HG03280 (cell line): ENCODE measurements at regions not wholly inside any gene's neighbourhood (a gene's known extent, or its start where the extent isn't known, plus 50 kb on each side); places are given as distances from the start of the nearest gene placed in this dataset.
A peak's percentile ranks its signal among the peaks of the same experiment; 100 is the strongest.

Experiments used
- ATAC-seq: cut with Tn5 transposase; IDR thresholded peaks from one replicate; pipeline ENCODE4 v1.9.1; 2021; ENCODE audit warnings: mild to moderate bottlenecking, moderate library complexity; ENCODE audit not compliant: unreplicated experiment

DNA sequence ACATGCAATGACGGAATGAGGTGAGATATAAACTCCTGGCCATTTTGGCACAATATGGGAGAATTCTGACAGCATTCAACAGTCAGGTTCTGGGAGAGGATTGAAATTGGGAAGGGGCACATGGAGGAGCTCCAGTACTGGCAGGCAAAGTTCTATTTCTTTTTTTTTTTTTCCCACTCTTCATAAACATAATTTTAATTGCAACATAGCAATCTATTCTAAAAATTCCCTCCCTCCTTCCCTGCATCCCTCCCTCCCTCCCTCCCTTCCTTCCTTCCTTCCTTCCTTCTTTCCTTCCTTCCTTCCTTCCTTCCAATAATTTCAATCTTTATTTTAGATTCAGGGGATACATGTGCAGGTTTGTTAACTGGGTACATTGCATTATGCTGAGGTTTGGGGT lies 93.2 kb downstream of the PTCSC3 start:
- ATAC-seq: no peak

DNA sequence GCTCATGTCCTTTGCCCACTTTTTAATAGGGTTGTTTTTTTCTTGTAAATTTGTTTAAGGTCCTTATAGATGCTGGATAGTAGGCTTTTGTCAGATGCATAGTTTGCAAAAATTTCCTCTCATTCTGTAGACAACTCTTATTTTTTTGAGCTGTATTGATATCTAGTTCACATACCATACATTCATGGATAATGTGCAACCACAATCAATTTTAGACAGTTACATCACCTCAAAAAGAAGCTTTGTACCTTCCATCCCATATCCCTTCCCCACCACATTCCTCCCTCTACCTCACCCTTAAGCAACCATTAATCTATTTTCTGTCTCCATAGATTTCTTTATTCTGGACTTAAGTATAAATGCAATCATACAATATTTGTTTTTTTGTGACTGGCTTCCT lies 98.4 kb downstream of the PTCSC3 start:
- ATAC-seq: no peak

DNA sequence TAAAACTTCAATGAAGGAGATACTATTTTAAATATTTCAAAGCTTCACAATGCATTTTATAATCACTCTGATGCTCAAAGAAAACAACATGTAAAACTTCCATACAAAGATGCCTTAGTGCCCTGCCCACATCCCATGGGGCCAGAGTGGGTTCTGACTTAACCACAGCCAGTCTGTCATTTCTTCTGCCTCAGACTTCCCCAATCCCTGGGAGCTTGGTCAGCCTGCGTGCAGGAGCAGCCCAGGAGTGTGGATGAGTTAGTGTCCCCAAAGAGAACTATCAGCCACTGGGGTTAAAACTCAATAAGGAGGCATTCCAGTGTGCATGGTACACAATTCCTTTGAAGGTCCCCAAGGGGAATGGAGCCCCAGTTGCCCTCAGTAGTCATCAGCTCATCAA lies 100.3 kb downstream of the PTCSC3 start:
- no peak for ATAC-seq

DNA sequence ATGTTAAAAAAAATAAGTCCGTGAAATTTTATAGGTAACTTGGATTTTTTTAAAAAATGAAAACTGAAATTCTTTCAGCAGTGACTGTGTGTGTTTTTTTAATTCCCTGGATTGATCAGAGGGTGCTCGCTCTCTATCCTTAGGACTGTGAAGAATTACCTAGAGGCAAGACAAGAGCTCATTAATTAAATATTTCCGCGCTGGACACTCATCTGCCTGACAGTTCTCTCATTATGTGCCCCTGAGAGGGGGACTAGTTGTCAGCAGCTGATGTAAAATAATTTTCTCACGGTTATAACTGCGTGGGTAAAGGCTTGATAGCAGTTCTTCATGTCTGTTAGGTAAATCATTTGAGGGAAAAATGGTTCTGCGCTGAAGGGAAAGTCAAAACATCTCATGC lies 101.3 kb downstream of the PTCSC3 start:
- no peak for ATAC-seq

DNA sequence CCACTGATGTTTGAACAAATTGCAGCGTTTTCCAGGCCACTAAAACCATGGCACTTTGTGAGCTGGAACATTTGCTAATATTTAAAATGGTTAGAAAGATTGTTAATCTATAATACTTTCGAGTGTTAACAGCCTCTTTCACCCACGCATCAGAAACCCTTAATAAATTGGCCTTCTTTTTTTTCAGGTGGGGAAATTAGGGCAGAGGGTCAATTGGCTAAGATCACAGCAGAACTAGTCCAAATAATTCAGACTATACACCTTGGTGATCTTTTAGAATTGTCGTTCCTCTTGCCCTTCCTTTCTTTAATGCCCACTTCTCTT lies 105.8 kb downstream of the PTCSC3 start:
- no peak for ATAC-seq

DNA sequence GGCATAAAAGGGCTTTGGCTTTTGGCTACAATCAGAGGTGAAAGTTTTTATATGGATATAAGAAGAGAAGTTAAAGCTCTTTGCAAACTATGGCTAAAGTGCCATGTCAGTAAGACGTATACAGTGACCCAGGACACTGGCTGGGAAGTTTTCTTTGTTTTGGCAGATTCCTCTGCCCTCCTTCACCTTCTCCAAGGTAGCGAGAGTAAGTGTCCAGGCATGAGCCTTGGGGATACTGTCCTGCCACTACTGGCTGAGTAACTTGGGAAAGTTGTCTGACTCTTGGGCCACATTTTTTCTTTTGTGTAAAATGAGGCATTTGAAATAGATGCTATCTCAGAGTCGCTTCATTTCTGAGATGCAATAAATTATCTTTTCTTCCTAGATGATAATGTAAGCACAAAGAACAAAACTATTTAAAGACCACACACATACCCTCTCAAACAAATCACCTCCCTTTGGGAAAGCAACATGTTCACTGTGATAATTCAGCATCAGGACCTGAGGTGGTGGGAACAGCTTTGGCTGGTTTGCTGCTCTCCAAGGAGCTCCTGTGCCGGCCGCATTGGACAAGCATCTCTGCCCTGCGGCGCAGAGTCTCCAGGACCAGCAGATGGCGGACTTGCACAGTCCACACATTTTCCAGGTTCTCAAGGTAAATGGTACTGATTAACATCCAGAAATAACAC lies 106.3 kb downstream of the PTCSC3 start:
- ATAC-seq: peak; percentile 62

DNA sequence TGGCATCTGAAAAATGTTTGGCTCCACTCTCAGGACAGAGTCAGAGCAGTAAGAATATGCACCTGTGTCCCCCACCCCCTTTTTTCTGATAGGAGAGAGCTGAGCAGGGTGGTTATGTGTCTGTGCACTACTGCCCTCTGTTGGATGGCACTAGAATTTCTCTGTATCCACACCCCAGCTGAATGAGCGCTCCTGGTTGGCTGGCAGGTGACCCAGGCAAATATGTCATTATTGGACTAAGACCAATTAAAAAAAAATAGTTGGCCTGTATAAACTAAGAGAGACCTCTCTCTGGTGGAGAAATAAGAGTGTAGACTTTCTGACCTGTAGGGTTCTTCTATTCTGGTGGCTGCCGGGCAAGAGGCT lies 107.0 kb downstream of the PTCSC3 start:
- peak; percentile 60 for ATAC-seq

DNA sequence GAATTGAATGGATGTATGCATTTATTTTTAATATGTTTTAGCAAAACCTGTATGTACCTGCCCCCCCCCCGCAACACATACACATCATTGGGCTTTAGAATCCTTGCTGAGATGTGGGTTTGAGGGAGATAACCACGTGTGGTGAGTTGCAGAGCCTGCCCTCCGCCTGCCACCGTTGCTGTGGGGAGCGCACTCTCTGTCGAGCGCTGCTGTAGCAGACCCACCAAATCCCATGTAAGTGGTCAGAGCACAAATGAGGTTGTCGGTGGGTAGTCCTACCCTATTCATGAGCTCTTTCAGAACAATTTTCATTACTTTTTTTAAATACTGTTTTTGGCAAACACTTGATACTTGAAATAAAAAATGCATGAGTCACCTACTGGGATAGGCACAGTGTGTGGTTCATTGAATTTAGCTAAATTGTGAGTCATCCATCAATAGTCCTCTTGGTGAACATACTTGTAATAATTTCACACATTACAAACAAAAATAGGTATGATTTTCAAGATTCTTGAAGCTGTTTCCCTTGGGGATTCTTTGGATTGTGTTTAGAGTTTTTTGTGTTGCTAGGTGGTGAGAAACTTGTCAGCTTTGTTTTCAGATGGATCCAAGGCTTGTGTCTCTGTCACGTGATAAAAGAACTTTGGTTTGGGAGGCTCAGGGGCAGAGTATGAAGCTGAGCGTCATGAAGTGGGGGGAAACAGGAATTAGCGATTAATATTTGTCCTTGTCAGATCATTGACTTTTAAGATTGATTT lies 107.6 kb downstream of the PTCSC3 start:
- no peak for ATAC-seq

DNA sequence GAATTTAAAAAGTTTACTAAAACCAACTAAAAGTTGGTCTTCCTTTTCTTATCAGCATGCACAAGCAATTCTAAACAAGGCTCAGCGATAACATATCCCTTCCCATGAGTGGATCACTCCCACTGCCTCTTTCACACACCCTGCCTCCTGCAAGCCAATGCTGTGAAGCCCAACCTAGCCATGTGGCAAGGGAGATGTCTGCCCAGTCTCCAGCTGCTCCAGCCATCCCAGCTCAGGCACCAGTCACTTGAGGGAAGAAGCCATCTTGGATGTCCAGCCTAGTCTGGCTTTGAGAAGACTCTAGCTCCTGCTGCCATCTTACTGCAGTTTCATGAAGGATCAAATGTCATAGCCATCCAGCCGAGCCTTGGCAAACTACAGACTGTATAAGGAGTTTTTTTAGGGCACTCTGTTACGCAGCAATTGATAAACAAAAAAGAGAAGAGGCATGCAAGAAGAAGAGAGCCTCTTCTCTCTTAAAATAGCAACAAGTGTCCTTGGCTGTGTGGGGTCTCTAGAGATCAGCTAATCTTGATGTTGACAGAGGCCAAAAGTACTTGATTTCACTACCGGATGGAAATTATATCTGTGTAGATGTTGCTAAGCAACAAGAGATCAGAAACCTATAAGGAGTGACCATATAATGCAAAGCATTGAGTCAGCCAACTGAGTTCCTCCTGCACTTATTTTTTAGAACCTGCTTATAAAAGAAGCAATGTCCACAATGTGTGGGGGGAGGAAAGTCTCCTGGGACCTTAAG lies 108.9 kb downstream of the PTCSC3 start:
- no peak for ATAC-seq

DNA sequence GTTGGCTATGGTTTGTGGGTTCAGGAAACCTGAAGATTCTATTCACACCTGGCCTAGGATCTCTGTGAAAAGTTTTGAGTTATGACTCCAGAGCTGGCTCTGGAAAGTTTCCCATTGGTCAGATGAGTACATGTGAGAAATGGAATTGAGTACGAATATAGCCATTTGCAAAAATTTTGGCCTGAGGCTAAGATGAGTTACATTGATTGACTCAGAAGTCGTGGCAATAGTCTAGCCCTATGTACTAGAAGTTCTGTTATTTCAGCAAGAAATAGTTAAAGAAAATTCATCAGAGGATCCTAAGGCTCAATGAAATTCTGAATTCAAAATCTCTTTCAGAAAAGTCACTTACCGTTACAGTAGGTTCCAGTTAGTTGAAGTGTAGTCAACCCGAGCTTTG lies 109.9 kb downstream of the PTCSC3 start:
- no peak for ATAC-seq

DNA sequence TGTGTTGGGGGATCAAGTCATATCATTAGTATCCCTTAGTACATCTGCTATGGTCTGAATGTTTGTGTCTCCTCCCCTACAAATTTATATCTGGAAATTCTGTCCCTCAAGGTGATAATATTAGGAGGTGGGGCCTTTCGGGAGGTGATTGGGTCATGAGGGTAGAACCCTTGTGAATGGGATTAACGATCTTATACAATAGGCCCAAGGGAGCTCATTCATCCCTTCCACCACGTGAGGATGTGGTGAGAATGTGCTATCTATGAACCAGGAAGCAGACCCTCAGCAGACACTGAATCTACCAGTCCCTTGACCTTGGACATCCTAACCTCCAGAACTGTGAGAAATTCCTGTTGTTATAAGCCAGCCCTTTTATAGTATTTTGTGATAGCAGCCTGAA lies 110.7 kb downstream of the PTCSC3 start:
- no peak for ATAC-seq

DNA sequence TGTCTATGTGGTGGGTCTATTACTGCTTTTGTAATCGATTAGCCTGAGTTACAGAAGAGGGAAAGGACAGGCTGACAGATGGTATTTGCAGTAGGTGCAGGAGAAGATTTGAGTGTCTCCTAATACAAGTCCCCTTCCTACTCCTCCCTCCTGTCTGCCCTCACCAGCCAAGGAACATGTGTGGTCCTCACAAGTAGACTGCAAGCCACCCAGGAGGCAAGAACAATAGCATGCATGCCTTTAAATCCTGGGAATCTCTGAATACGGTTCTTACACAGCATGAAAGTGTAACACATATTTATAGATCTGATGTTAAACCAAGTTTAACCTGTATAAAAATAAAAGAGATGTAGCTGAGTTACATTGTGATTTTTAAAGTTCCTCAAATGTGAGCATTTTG lies 117.0 kb downstream of the PTCSC3 start:
- no peak for ATAC-seq

DNA sequence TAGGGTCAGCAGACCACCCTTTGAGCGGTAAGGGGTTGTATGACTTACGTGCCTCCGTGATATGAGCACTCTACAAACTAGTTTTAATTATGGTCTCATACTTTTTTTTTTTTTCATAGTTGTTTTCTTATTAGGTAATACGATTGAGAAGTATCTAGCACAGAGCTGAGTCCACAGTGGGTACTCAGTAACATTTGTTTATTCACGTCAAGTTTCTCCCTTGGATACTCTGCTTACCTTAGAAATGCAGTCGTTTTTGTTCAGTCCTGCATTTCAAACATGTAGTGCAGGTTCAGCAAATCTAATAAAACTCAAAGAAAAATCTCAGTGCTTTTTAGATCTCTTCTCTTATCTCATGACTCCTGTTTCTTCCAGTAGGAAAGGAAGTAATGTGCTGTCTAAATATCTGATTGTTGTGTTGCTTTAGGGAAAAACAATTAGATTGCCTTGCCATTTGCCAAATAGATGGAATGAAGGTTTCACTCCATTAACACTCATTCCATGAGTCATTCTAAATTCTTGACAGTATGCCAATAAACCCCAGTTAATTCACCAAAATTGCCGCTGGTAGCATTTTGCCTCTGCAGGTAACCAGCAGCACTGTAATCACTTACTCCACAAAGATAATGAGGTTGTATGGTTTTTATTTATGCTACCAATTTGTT lies 118.9 kb downstream of the PTCSC3 start:
- no peak for ATAC-seq

DNA sequence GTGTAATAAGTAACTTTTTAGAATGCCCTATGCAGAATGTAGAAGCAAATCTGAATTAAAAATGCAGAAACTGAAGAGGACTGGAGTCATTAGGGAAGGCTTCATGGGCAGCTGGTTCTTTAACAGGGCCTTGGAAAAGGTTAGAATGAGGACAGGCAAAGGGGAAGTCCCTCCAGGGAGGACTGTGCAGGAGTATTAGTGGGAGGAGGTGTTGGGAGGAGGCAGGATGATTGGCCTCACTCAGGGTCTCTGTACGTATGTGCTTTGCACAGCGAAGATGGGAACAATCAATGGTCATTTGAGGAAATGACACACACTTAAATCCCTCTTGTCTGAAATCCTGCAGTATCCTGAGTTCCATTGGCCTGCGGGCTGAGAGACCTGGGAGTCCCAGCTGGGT lies 119.7 kb downstream of the PTCSC3 start:
- ATAC-seq: no peak

DNA sequence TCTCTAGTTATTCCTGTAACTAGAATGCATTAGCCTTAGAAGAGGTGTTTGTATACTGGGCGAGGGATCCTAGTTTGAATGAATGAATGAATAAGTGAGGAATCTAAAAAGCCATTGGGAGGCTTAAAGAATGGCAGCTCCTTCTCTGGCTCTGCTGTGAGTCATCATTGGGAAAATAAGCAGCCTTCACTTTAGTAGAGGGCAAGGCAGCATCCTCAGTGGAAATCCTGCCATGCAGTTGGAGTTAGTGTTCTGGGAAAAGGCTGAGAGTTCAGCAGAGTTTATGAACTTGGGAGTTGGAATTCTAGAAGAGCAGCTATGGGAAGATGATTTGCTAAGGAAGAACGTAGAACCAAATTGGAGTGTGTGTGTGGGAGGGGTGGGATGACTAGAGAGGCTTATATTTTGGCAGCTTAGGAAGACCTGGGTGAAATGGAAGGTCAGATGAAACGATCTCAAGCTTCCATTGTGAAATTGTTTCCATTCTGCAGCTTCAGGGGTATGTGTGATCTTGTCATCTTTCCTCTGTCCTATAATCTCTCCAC lies 120.8 kb downstream of the PTCSC3 start:
- no peak for ATAC-seq

DNA sequence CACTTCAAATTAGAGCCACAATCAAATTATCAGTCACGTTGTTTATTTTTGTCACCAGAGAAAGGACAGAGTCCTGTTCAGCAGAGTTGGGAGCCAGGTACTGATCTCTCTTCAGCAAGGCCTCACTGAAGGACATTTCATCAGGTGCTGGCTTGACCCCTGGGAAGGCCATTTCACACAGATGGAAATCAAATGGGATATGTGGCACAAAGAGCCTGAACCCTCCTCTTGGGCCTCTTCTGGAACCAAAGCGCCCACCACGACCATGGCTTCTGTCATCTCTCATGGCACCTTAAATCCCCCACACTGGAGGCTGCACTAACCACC lies 121.5 kb downstream of the PTCSC3 start:
- no peak for ATAC-seq

DNA sequence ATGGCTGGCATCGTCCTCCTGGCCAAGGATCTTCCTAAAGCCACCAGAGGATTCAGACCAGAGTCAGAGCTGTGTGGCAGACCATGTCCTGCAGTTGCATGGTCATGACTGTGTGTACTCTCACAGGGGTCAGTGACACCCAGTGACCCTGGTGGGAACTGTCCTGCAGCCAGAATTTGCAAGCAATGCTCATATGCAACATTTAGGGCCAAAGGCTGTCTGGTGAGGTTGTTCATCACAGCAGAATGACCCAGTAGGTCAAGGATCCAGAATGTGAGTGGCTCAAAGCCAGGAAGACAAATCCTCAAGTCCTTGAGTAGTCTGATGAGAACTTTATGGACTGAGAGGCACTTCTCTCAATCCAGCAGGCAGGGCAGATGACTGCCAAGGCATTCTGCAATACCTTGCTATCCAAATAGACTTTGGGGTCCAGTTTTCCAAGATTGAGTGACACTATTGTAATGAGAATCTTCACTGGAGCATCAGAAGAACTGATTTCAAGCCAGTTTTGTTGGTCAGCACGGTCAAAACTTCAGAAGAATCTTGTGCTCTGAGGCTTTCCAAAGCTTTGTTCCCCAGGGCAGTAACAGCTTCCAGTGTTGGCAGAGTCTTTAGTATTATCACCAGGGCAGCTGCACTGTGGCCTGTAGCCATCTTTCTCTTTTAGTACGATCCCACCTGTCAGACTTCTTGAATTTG lies 122.0 kb downstream of the PTCSC3 start:
- no peak for ATAC-seq

DNA sequence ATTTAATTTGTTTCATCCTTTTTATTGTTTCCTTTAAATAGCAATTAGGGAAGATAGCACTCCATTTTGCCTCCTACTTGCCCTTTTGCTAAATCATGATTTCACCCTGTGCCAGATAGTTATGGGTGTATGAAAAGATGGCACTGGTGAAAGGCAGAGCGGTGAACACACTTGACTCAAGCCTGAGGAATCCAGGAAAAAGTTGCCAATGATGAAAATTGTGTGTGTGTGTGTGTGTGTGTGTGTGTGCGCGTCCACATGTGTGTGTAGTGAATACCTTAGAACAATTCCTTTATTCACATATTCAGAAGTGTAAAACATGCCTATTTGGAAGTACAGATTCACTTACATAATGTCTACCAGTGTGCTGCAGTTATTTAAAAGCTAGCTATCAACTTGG lies 123.8 kb downstream of the PTCSC3 start:
- ATAC-seq: no peak

DNA sequence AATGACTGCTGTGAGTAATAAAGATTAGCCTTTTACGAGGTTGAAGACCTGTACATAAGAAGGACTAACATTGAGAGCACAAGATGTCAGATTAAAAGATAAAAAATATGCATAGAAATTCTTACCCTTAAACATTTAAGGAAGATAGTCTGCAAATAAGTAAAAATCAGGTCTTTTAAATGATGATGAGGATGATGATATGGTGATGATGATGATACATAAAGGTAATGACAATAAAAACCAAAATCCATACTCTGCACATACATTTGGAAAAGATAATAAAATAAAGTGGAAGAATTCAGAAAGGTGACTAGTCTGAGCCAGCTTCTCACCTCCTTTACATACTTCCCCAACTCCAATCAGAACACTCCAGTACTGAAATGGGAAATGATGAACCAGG lies 124.5 kb downstream of the PTCSC3 start:
- ATAC-seq: no peak

DNA sequence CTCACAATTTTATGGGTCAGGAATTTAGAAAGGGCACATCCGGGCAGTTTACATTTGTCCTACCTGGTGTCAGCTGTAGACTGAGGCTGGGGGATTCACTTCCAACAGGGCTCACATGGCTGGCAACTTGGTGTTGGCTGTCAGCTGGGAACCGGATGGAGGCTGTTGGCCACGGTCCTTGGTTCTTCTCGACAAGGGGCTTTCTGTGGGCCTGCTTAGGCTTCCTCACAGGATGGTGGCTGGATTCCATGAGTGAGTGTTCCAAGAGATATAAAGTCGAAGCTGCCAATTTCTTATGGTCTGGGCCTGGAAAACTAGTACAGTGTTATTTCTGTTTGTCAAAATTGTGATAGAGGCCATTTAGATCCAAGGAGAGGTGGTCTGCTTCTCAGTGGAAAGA lies 127.9 kb downstream of the PTCSC3 start:
- no peak for ATAC-seq

DNA sequence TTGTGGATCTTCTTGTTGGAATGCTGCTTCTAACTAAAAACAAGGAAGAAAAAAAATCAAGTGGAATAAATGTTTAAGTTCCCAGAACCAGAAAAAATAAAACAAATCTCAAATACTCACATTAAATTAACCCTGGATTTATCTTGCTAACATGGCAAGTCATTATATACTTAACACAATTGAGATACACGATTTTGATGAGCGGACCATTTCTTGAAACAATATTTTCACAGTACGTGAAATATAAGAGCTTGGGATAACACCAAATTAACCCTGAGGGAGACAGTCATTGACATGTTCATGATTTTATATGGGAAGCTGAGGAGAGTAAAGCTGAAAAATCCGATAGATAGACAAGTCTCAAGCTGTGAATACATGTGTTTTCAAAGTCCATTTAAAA lies 128.6 kb downstream of the PTCSC3 start:
- no peak for ATAC-seq
